ENCODE measurements at regions not wholly inside any gene's neighbourhood (a gene's known extent, or its start where the extent isn't known, plus 50 kb on each side); places are given as distances from the start of the nearest gene placed in this dataset.

- H3K27ac Mint-ChIP-seq, result no peak overlapping the region
- peaks cover 2% of the 10 kb centered on the region for H3K36me3 Mint-ChIP-seq
- no peak for DNase-seq (ENCODE audit: low spot score)
- POLR2A ChIA-PET, result no interaction called here
- no peak for ATAC-seq
- CTCF ChIA-PET, result no interaction called here
- peaks cover 11% of the 10 kb centered on the region for H3K9me3 Mint-ChIP-seq
- TF ChIP-seq ZNF232 (CRISPR knock-in tag; IDR thresholded peaks at IDR 0.05) (no peak), CBFB (CRISPR knock-in tag; IDR thresholded peaks at IDR 0.05; ENCODE audit: low read depth) (no peak), EMX1 (CRISPR knock-in tag; IDR thresholded peaks at IDR 0.05) (no peak), ZNF138 (CRISPR knock-in tag; conservative IDR thresholded peaks at IDR 0.05) (no peak), CREB1 (CRISPR knock-in tag; IDR thresholded peaks at IDR 0.05) (no peak), CTCF (IDR thresholded peaks at IDR 0.05) (no peak), ZBTB21 (CRISPR knock-in tag; IDR thresholded peaks at IDR 0.05; ENCODE audit: borderline replicate concordance) (no peak), HMGXB4 (CRISPR knock-in tag; IDR thresholded peaks at IDR 0.05) (no peak), ZNF416 (CRISPR knock-in tag; IDR thresholded peaks at IDR 0.05) (no peak), ZNF121 (CRISPR knock-in tag; IDR thresholded peaks at IDR 0.05) (no peak)
- no peak overlapping the region for H3K4me3 Mint-ChIP-seq
- H3K4me1 Mint-ChIP-seq, result peaks cover 19% of the 10 kb centered on the region
- H3K27me3 Mint-ChIP-seq (ENCODE audit: low read depth), result peaks cover 7% of the 10 kb centered on the region
Observed at GRCh38 chr5:82850393-82850792, 226.8 kb downstream of the TMEM167A start.

GRCh38 chr5:82849885-82850284 lies 227.3 kb downstream of the TMEM167A start:
- ATAC-seq (no peak; the same call in 1 of the 2 replicates), DNase-seq (ENCODE audit: low spot score) (no peak)
- POLR2A ChIA-PET, result no interaction called here
- Mint-ChIP-seq H3K27ac (no peak overlapping the region), H3K9me3 (peaks cover 11% of the 10 kb centered on the region), H3K27me3 (ENCODE audit: low read depth) (peaks cover 7% of the 10 kb centered on the region), H3K4me1 (peaks cover 16% of the 10 kb centered on the region), H3K4me3 (no peak overlapping the region), H3K36me3 (peaks cover 2% of the 10 kb centered on the region)
- CTCF ChIA-PET, result no interaction called here
- no peak for TF ChIP-seq NR2C2 (CRISPR knock-in tag; IDR thresholded peaks at IDR 0.05)
- TF ChIP-seq ATF2 (CRISPR knock-in tag; IDR thresholded peaks at IDR 0.05; ENCODE audit: borderline replicate concordance, low read depth), result no peak
- no peak for TF ChIP-seq CREB1 (CRISPR knock-in tag; IDR thresholded peaks at IDR 0.05)
- TF ChIP-seq CBFB (CRISPR knock-in tag; IDR thresholded peaks at IDR 0.05; ENCODE audit: low read depth), result no peak
- no peak for TF ChIP-seq ATF1 (CRISPR knock-in tag; IDR thresholded peaks at IDR 0.05)
- TF ChIP-seq E2F1 (CRISPR knock-in tag; IDR thresholded peaks at IDR 0.05), result no peak
- no peak for TF ChIP-seq STAT6 (CRISPR knock-in tag; conservative IDR thresholded peaks at IDR 0.05; ENCODE audit: low read depth)
- TF ChIP-seq ATF6 (CRISPR knock-in tag; IDR thresholded peaks at IDR 0.05), result no peak
- no peak for TF ChIP-seq ZNF138 (CRISPR knock-in tag; conservative IDR thresholded peaks at IDR 0.05)
- no peak for TF ChIP-seq ZNF532 (CRISPR knock-in tag; IDR thresholded peaks at IDR 0.05; ENCODE audit: borderline replicate concordance)
- no peak for TF ChIP-seq ZNF232 (CRISPR knock-in tag; IDR thresholded peaks at IDR 0.05)
- no peak for TF ChIP-seq TP53 (CRISPR knock-in tag; IDR thresholded peaks at IDR 0.05)
- no peak for TF ChIP-seq GABPB1 (CRISPR knock-in tag; IDR thresholded peaks at IDR 0.05)
- no peak for TF ChIP-seq MXD4 (CRISPR knock-in tag; IDR thresholded peaks at IDR 0.05; ENCODE audit: borderline replicate concordance)
- no peak for TF ChIP-seq JUN (CRISPR knock-in tag; IDR thresholded peaks at IDR 0.05)
